Pancreas (tissue), 10 donors: ENCODE measurements at regions not wholly inside any gene's neighbourhood (a gene's known extent, or its start where the extent isn't known, plus 50 kb on each side); places are given as distances from the start of the nearest gene placed in this dataset.

ENCODE experiments used
- ATAC-seq, 4 donors: fragments of 200-7000 bp; cut with Tn5 transposase; one replicate each; pipeline versions ENCODE4 v1.8.0 to v1.9.1; 2020; ENCODE audit warnings: mild to moderate bottlenecking in 4 of 4, moderate library complexity in 4 of 4
- DNase-seq, 6 donors: peaks; one replicate each; pipeline ENCODE4 v3.0.0-alpha.2; 2020
- FAIRE-seq: peaks from 2 replicates; lab custom pipeline; 2012; peaks lifted over from hg19 to GRCh38; lab: Jason Lieb, UNC
- H3K27ac ChIP-seq, 4 donors: fragments of 200-600 bp; sonication (generic); 1 replicate in 3 of 4; 2 replicates in 1 of 4; pipeline versions ENCODE4 v1.5.0 to v1.8.0; 2020
- H3K27me3 ChIP-seq, 4 donors: fragments of 200-600 bp; one replicate each; pipeline ENCODE4 v1.8.0; 2021
- H3K36me3 ChIP-seq, 3 donors: fragments of 200-600 bp; sonication (generic) in 1 of 3; one replicate each; pipeline versions ENCODE4 v1.5.0 to v1.8.0; 2020 to 2021
- H3K4me1 ChIP-seq, 3 donors: fragments of 200-600 bp; one replicate each; pipeline ENCODE4 v1.8.0; 2021
- H3K4me3 ChIP-seq, 4 donors: fragments of 200-600 bp; sonication (generic) in 2 of 4; one replicate each; pipeline versions ENCODE4 v1.5.0 to v1.8.0; 2020 to 2021
- H3K9me3 ChIP-seq, 4 donors: fragments of 200-600 bp; one replicate each; pipeline ENCODE4 v1.8.0; 2021
- WGBS, 2 donors: extraction: QIAGEN DNeasy Blood & Tissue Kit; methylation state at CpG; one replicate each; pipeline ENCODE4 v1.1.7; 2013; 5-methylcytosine and 5-hydroxymethylcytosine counted together
- intact Hi-C, 3 donors: fragments of 100-400 bp; cut with DNase I; formaldehyde crosslinking; loops; one replicate each; pipeline versions ENCODE4 v1.11.1 to v1.14.2; 2022
- TF ChIP-seq, protein P1 (sequence below), 4 donors: fragments of 200-600 bp; sonication (generic) in 3 of 4; IDR thresholded peaks; one replicate each; pipeline versions ENCODE4 v1.5.0 to v1.8.0; 2021; ENCODE audit warnings: antibody characterized with exemption in 4 of 4
- donor health status: healthy with polysubstance abuse.
- donor health status: DM: no; HTN: no; CAD: no; lungs with moderate emphysema.
- donor health status: DM: no; HTN: no; CAD: no.
- donor health status: control.
- donor health status: control.
- donor health status: Bipolar disorder and iron deficiency.
- donor health status: DM: yes; HTN: yes; CAD: no.
- donor health status: DM: no; HTN: no; CAD: no.
- donor health status: DM: no; HTN: no; CAD: no.
- donor health status: DM: yes; HTN: yes; CAD: no.

DNA sequence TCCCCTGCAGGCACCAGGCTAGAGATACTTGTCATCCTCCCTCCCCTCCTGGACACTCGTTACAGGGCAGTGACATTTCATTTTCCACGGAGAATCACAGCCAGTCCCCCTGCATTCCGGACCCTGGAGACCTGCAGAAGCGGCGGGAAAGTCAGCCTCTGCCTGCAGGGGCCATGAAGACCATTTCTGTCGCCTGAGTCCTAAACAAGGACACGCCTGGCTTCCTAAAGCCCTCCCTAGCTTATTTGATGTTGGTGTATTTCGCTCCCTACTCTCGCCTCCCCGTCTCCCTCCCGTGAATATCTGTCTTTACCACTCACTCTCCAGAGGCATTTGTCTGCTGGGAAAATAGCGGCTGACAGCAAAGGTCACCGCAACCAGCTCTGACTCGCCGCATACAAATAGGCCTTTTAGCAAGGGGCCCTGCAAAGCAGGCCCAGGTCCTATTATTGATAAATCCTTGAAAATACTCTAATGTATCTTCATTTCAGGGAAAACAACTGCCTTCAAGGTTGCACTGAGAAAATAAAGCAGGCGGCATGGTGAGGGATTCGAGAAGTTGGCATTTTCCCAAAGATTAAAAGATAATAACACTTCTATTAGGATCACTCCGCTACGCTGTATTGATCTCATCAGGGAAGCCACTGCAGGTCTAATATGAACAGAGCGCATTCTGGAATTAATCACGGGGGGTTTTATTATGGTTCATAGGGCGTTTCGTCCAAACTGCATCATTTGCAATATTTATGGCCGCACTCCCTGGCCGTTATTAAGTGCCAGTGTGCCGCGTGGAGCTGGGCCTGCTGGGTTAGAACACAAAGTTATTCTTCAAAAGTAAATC is 447.1 kb upstream of the CDH5 start:
- intact Hi-C loops = no loop called here
- Histone ChIP-seq H3K27me3 (no peaks in the 10 kb centered on the region), H3K27ac (no peak overlapping the region), H3K4me3 (no peak overlapping the region), H3K9me3 (no peaks in the 10 kb centered on the region), H3K4me1 (no peaks in the 10 kb centered on the region), H3K36me3 (no peaks in the 10 kb centered on the region)
- ATAC-seq (no peak), FAIRE-seq (no peak), DNase-seq (no peak)
- TF ChIP-seq, protein P1, sequence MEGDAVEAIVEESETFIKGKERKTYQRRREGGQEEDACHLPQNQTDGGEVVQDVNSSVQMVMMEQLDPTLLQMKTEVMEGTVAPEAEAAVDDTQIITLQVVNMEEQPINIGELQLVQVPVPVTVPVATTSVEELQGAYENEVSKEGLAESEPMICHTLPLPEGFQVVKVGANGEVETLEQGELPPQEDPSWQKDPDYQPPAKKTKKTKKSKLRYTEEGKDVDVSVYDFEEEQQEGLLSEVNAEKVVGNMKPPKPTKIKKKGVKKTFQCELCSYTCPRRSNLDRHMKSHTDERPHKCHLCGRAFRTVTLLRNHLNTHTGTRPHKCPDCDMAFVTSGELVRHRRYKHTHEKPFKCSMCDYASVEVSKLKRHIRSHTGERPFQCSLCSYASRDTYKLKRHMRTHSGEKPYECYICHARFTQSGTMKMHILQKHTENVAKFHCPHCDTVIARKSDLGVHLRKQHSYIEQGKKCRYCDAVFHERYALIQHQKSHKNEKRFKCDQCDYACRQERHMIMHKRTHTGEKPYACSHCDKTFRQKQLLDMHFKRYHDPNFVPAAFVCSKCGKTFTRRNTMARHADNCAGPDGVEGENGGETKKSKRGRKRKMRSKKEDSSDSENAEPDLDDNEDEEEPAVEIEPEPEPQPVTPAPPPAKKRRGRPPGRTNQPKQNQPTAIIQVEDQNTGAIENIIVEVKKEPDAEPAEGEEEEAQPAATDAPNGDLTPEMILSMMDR (IDR thresholded peaks at IDR 0.05) = no peak
- 25 to 30% methylated on average over 27 of the region's 27 CpGs for WGBS, 2 donors

DNA sequence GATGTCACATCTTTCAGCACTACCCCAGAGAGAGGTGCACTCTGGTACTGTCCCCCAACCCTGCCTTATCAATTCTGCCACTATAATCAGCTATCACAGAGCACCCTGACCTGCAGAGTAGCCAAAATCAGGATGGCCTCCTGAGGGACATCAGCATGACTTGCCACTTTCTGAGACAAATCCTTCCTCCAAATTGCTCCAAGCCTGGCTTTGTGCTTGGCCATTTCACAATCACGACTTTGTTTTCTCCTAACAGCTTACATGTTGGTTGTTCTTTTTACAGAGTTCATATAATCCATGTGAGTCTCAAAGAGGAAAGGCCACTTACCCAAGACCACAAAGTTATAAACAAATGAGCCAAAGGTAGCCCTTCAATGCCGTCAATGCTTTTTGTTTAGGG is 449.0 kb upstream of the CDH5 start:
- WGBS, 2 donors = 54 to 76% methylated on average over 2 of the region's 2 CpGs
- H3K27me3 ChIP-seq = no peaks in the 10 kb centered on the region
- H3K4me3 ChIP-seq = no peak overlapping the region
- no peak overlapping the region for H3K27ac ChIP-seq
- FAIRE-seq (no peak), DNase-seq (no peak), ATAC-seq (no peak)
- no peaks in the 10 kb centered on the region for H3K4me1 ChIP-seq
- TF ChIP-seq, protein P1 (IDR thresholded peaks at IDR 0.05) = no peak
- H3K36me3 ChIP-seq = no peaks in the 10 kb centered on the region
- intact Hi-C loops = no loop called here
- H3K9me3 ChIP-seq = no peaks in the 10 kb centered on the region

DNA sequence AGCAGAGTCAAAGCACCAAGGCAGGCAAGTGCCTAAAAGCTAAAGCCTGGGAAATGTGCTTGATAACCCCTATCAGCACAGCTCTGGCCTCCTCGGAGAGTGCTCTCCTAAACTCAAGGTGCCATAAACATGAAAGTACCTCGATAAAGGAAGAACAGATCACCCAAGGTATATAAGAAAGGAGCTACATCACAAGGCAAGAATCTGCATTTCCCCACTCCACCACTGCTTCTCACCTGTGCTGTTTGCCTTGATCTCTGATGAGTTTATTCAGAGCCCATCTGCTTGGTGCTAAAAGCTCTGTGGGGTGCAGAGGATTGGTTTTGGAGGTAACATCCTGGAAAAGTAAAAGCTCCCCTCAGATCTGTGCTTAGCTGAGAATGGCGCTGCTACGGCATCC is 449.5 kb upstream of the CDH5 start:
- FAIRE-seq = no peak

DNA sequence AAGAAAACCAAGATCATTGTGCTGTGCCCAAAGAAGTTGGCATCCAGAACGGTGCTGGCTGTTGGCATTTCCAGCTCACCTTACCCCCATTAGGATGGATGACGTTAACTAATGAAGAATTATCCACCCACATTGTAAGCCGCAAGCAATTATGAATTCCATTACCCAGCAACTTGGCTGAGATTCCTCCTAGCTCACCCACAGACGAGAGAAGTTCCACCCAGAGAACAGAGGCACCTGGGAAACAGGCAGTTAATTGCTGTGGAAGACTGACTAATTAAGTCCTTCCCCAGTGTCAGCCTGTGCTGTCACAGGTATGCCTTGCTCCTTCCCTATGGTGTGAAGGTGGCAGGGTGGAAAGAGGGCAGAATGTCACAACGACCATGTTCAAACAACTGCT is 456.2 kb upstream of the CDH5 start:
- FAIRE-seq (no peak), DNase-seq (no peak), ATAC-seq (no peak)
- WGBS, 2 donors = 38 to 46% methylated on average over 5 of the region's 5 CpGs
- Histone ChIP-seq H3K9me3 (no peaks in the 10 kb centered on the region), H3K27me3 (no peaks in the 10 kb centered on the region), H3K4me1 (no peaks in the 10 kb centered on the region), H3K4me3 (no peak overlapping the region), H3K36me3 (no peaks in the 10 kb centered on the region), H3K27ac (no peak overlapping the region)
- intact Hi-C loops = no loop called here
- TF ChIP-seq, protein P1 (IDR thresholded peaks at IDR 0.05) = no peak

More for the DNA sequence above, 449.5 kb upstream of the CDH5 start:
- no peak overlapping the region for H3K4me3 ChIP-seq
- H3K36me3 ChIP-seq = no peaks in the 10 kb centered on the region
- H3K27me3 ChIP-seq = no peaks in the 10 kb centered on the region
- no peaks in the 10 kb centered on the region for H3K9me3 ChIP-seq
- DNase-seq = no peak
- intact Hi-C loops = no loop called here
- 58 to 60% methylated on average over 4 of the region's 4 CpGs for WGBS, 2 donors
- H3K4me1 ChIP-seq = no peaks in the 10 kb centered on the region
- no peak overlapping the region for H3K27ac ChIP-seq
- TF ChIP-seq, protein P1 (IDR thresholded peaks at IDR 0.05) = no peak
- ATAC-seq = no peak
